Gastroesophageal sphincter (tissue), 3 donors: ENCODE measurements at regions not wholly inside any gene's neighbourhood (a gene's known extent, or its start where the extent isn't known, plus 50 kb on each side); places are given as distances from the start of the nearest gene placed in this dataset.
"Not testable (repeated sequence)": the region's sequence is repeated elsewhere in the genome, so short reads cannot be mapped to it uniquely, and the experiment has no call there.

Experiments used
- CTCF ChIP-seq, 4 experiments: fragments of 200-600 bp in 2 of 4; fragments of 450-650 bp in 2 of 4; sonication (generic) in 1 of 4; IDR thresholded peaks; one replicate each; pipeline ENCODE4 v1.5.1; 2017 to 2019; ENCODE audit warnings: antibody characterized with exemption in 4 of 4, mild to moderate bottlenecking in 2 of 4, moderate library complexity in 2 of 4
- POLR2A ChIP-seq, 2 donors: fragments of 450-650 bp; IDR thresholded peaks; one replicate each; pipeline ENCODE4 v1.6.1; 2017; ENCODE audit warnings: antibody characterized with exemption in 2 of 2, mild to moderate bottlenecking in 2 of 2, moderate library complexity in 1 of 2

- TF ChIP-seq CTCF, POLR2A (IDR thresholded peaks at IDR 0.05): not testable (repeated sequence)
Observed at GRCh38 chr12:123047892-123048291, 67.4 kb downstream of the ARL6IP4 start.
